GM10248 (cell line): ENCODE measurements at regions not wholly inside any gene's neighbourhood (a gene's known extent, or its start where the extent isn't known, plus 50 kb on each side); places are given as distances from the start of the nearest gene placed in this dataset.

ENCODE experiments used
- CTCF ChIA-PET: fragments of 300-600 bp; sonication (Branson Sonifier 250); formaldehyde crosslinking; extraction: SDS; loops from one replicate; lab custom pipeline; 2021; ENCODE audit warnings: antibody characterized with exemption; lab: Yijun Ruan, JAX
- POLR2A ChIA-PET: fragments of 350-650 bp; sonication (Branson Sonifier 250); formaldehyde crosslinking; extraction: SDS; loops from one replicate; lab custom pipeline; 2020; ENCODE audit warnings: antibody characterized with exemption; lab: Yijun Ruan, JAX
- DNase-seq: peaks from one replicate; pipeline ENCODE4 v3.0.0; 2012; ENCODE audit errors: extremely low spot score
- CTCF ChIP-seq: IDR thresholded peaks from 2 replicates; pipeline ENCODE4 v1.5.1; 2012; ENCODE audit warnings: mild to moderate bottlenecking, low read depth; ENCODE audit errors: extremely low read depth, missing control alignments, control extremely low read depth

GRCh38 chr3:106931904-106932303, 445.3 kb upstream of the CCDC54 start:
- TF ChIP-seq CTCF: no peak
- ChIA-PET CTCF (no interaction called here), POLR2A (no interaction called here)
- DNase-seq: no peak

- no peak for TF ChIP-seq CTCF
- DNase-seq: no peak
- ChIA-PET CTCF (no interaction called here), POLR2A (no interaction called here)
These were observed 440.9 kb upstream of the CCDC54 start for GRCh38 chr3:106936337-106936736.

DNA sequence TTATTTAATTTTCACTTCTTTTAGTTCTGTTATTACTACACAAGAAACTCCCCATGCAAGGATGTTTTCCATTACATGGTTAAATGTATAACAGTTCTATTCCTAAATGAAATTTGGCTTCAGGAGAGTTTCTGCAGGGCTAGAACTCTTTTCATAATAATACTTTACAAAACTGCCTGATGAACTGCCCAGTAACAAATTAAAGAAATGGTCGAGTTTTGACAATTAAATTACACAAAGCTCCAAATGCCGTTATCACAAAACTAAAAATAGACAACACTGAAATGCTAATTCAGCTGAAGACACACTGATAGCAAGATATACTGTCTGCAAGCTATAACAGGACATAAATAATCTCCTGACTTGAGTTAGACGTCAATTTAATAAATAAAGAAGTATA, 435.2 kb upstream of the CCDC54 start:
- POLR2A ChIA-PET: no interaction called here
- CTCF ChIA-PET: no interaction called here
- DNase-seq: no peak
- TF ChIP-seq CTCF: no peak

- CTCF ChIA-PET: interaction anchor here (1.6 kb wide), 1 partner anchor 8 kb away, joined by 4 read pairs; no protein-coding TSS in a partner anchor
- POLR2A ChIA-PET: no interaction called here
- TF ChIP-seq CTCF: no peak
- no peak for DNase-seq
These were observed 434.2 kb upstream of the CCDC54 start for GRCh38 chr3:106943071-106943470.

GRCh38 chr3:106945435-106945834, 431.8 kb upstream of the CCDC54 start:
- CTCF ChIA-PET: no interaction called here
- TF ChIP-seq CTCF: no peak
- POLR2A ChIA-PET: no interaction called here
- no peak for DNase-seq

GRCh38 chr3:106946866-106947265, 430.4 kb upstream of the CCDC54 start:
- CTCF ChIA-PET: no interaction called here

More at GRCh38 chr3:106946866-106947265, 430.4 kb upstream of the CCDC54 start:
- no peak for TF ChIP-seq CTCF
- POLR2A ChIA-PET: no interaction called here
- no peak for DNase-seq
